Liver (tissue), 8 donors: ENCODE measurements at regions not wholly inside any gene's neighbourhood (a gene's known extent, or its start where the extent isn't known, plus 50 kb on each side); places are given as distances from the start of the nearest gene placed in this dataset.

Experiments used
- DNase-seq: peaks from one replicate; pipeline ENCODE4 v3.0.0-alpha.2; 2017; ENCODE audit warnings: low spot score
- H3K27ac ChIP-seq, 2 donors: one replicate each; pipeline ENCODE4 v1.7.0; 2013; ENCODE audit warnings: inconsistent platforms in 2 of 2, low read length in 2 of 2, control low read depth in 1 of 2, low read depth in 1 of 2, mild to moderate bottlenecking in 1 of 2
- H3K27me3 ChIP-seq, 4 donors: one replicate each; pipeline versions ENCODE4 v1.6.1 to v1.7.0; 2013; ENCODE audit warnings: low read length in 3 of 4, inconsistent platforms in 1 of 4, mild to moderate bottlenecking in 1 of 4, moderate library complexity in 1 of 4; ENCODE audit not compliant: control insufficient read depth in 4 of 4, insufficient read depth in 4 of 4
- H3K36me3 ChIP-seq, 4 donors: one replicate each; pipeline versions ENCODE4 v1.6.1 to v1.7.0; 2013; ENCODE audit warnings: low read length in 3 of 4, mild to moderate bottlenecking in 3 of 4, low read depth in 1 of 4, moderate library complexity in 1 of 4; ENCODE audit not compliant: control insufficient read depth in 4 of 4, insufficient read depth in 3 of 4
- H3K4me1 ChIP-seq, 4 donors: one replicate each; pipeline versions ENCODE4 v1.6.1 to v1.7.0; 2013; ENCODE audit warnings: low read length in 3 of 4, mild to moderate bottlenecking in 3 of 4, moderate library complexity in 1 of 4; ENCODE audit not compliant: control insufficient read depth in 4 of 4, insufficient read depth in 4 of 4
- H3K4me3 ChIP-seq, 3 donors: one replicate each; pipeline versions ENCODE4 v1.6.1 to v1.7.0; 2013; ENCODE audit warnings: low read length in 3 of 3, control low read depth in 1 of 3, low read depth in 1 of 3, mild to moderate bottlenecking in 1 of 3
- H3K9ac ChIP-seq, 2 donors: one replicate each; pipeline ENCODE4 v1.7.0; 2013; ENCODE audit warnings: low read length in 2 of 2, mild to moderate bottlenecking in 2 of 2, moderate library complexity in 2 of 2, control low read depth in 1 of 2, low read depth in 1 of 2
- H3K9me3 ChIP-seq, 4 donors: one replicate each; pipeline versions ENCODE4 v1.6.1 to v1.7.0; 2013; ENCODE audit warnings: low read length in 3 of 4; ENCODE audit not compliant: control insufficient read depth in 4 of 4
- CTCF ChIP-seq: fragments of 150-350 bp; IDR thresholded peaks from 2 replicates; pipeline ENCODE4 v1.5.1; 2017; ENCODE audit warnings: improper control_type of control experiment, low read depth, low read length; ENCODE audit not compliant: missing input control
- EGR1 ChIP-seq, 2 donors: IDR thresholded peaks; 2 replicates each; pipeline ENCODE4 v1.6.1; 2016 to 2018; ENCODE audit warnings: antibody characterized with exemption in 2 of 2, low read depth in 2 of 2
- FOXA1 ChIP-seq: IDR thresholded peaks from 2 replicates; pipeline ENCODE4 v1.6.1; 2016; ENCODE audit warnings: antibody characterized with exemption
- FOXA2 ChIP-seq: IDR thresholded peaks from 2 replicates; pipeline ENCODE4 v1.6.1; 2016; ENCODE audit warnings: antibody characterized with exemption
- GABPA ChIP-seq, 2 donors: IDR thresholded peaks in 1 of 2; conservative IDR thresholded peaks in 1 of 2; 2 replicates each; pipeline ENCODE4 v1.6.1; 2016; ENCODE audit warnings: antibody characterized with exemption in 2 of 2, mild to moderate bottlenecking in 1 of 2, moderate library complexity in 1 of 2
- HNF4A ChIP-seq, 2 donors: conservative IDR thresholded peaks; 2 replicates each; pipeline ENCODE4 v1.6.1; 2016; ENCODE audit warnings: antibody characterized with exemption in 2 of 2, mild to moderate bottlenecking in 2 of 2
- HNF4G ChIP-seq: IDR thresholded peaks from 2 replicates; pipeline ENCODE4 v1.6.1; 2016; ENCODE audit warnings: antibody characterized with exemption
- JUND ChIP-seq, 2 donors: IDR thresholded peaks; 2 replicates each; pipeline ENCODE4 v1.6.1; 2016; ENCODE audit warnings: antibody characterized with exemption in 2 of 2
- NR2F2 ChIP-seq: IDR thresholded peaks from 2 replicates; pipeline ENCODE4 v1.6.1; 2016; ENCODE audit warnings: antibody characterized with exemption
- RAD21 ChIP-seq, 2 donors: IDR thresholded peaks; 2 replicates each; pipeline ENCODE4 v1.6.1; 2016; ENCODE audit warnings: antibody characterized with exemption in 2 of 2, mild to moderate bottlenecking in 2 of 2
- RXRA ChIP-seq, 2 donors: IDR thresholded peaks; 2 replicates each; pipeline ENCODE4 v1.6.1; 2017 to 2018; ENCODE audit warnings: antibody characterized with exemption in 2 of 2, mild to moderate bottlenecking in 1 of 2
- SP1 ChIP-seq: IDR thresholded peaks from 2 replicates; pipeline ENCODE4 v1.6.1; 2018; ENCODE audit warnings: antibody characterized with exemption, mild to moderate bottlenecking
- TAF1 ChIP-seq: conservative IDR thresholded peaks from 2 replicates; pipeline ENCODE4 v1.6.1; 2016; ENCODE audit warnings: antibody characterized with exemption, mild to moderate bottlenecking
- YY1 ChIP-seq: IDR thresholded peaks from 2 replicates; pipeline ENCODE4 v1.6.1; 2016; ENCODE audit warnings: antibody characterized with exemption, mild to moderate bottlenecking
- ZBTB33 ChIP-seq: IDR thresholded peaks from 2 replicates; pipeline ENCODE4 v1.6.1; 2016; ENCODE audit warnings: antibody characterized with exemption
- WGBS: extraction: QIAGEN DNeasy Blood & Tissue Kit; methylation state at CpG from one replicate; pipeline ENCODE4 v1.1.7; 2013; 5-methylcytosine and 5-hydroxymethylcytosine counted together
- TF ChIP-seq, protein P1 (sequence below): IDR thresholded peaks from 2 replicates; pipeline ENCODE4 v1.6.1; 2016; ENCODE audit warnings: antibody characterized with exemption
- TF ChIP-seq, protein P2 (sequence below): IDR thresholded peaks from 2 replicates; pipeline ENCODE4 v1.6.1; 2016; ENCODE audit warnings: antibody characterized with exemption, mild to moderate bottlenecking
- TF ChIP-seq, protein P3 (sequence below): IDR thresholded peaks from 2 replicates; pipeline ENCODE4 v1.6.1; 2016; ENCODE audit warnings: antibody characterized with exemption
- donor health status: healthy.
- donor health status: healthy.
- donor health status: healthy.
- donor health status: healthy.
- donor health status: healthy.

- WGBS, result 54% methylated on average over 21 of the region's 21 CpGs
- Histone ChIP-seq H3K4me3 (no peak overlapping the region), H3K4me1 (peaks cover 6 to 25% (median 12%) of the 10 kb centered on the region in 4 donors), H3K9me3 (no peaks in the 10 kb centered on the region), H3K27ac (no peak overlapping the region), H3K36me3 (no peaks in the 10 kb centered on the region), H3K27me3 (no peaks in the 10 kb centered on the region), H3K9ac (no peak overlapping the region)
- TF ChIP-seq CTCF, result no peak
- no peak for TF ChIP-seq YY1
- TF ChIP-seq GABPA (IDR thresholded peaks at IDR 0.05 in 1 of 2, conservative IDR thresholded peaks at IDR 0.05 in 1 of 2), result peak in 1 of 2 donors; percentile 1
- TF ChIP-seq, protein P1, sequence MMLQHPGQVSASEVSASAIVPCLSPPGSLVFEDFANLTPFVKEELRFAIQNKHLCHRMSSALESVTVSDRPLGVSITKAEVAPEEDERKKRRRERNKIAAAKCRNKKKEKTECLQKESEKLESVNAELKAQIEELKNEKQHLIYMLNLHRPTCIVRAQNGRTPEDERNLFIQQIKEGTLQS, result no peak
- peak; percentile 74 for TF ChIP-seq SP1
- TF ChIP-seq HNF4G, result peak; percentile 99
- TF ChIP-seq, protein P2, sequence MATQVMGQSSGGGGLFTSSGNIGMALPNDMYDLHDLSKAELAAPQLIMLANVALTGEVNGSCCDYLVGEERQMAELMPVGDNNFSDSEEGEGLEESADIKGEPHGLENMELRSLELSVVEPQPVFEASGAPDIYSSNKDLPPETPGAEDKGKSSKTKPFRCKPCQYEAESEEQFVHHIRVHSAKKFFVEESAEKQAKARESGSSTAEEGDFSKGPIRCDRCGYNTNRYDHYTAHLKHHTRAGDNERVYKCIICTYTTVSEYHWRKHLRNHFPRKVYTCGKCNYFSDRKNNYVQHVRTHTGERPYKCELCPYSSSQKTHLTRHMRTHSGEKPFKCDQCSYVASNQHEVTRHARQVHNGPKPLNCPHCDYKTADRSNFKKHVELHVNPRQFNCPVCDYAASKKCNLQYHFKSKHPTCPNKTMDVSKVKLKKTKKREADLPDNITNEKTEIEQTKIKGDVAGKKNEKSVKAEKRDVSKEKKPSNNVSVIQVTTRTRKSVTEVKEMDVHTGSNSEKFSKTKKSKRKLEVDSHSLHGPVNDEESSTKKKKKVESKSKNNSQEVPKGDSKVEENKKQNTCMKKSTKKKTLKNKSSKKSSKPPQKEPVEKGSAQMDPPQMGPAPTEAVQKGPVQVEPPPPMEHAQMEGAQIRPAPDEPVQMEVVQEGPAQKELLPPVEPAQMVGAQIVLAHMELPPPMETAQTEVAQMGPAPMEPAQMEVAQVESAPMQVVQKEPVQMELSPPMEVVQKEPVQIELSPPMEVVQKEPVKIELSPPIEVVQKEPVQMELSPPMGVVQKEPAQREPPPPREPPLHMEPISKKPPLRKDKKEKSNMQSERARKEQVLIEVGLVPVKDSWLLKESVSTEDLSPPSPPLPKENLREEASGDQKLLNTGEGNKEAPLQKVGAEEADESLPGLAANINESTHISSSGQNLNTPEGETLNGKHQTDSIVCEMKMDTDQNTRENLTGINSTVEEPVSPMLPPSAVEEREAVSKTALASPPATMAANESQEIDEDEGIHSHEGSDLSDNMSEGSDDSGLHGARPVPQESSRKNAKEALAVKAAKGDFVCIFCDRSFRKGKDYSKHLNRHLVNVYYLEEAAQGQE, result no peak
- TF ChIP-seq JUND (IDR thresholded peaks at IDR 0.05), result peak in 1 of 2 donors; percentile 19
- TF ChIP-seq HNF4A (conservative IDR thresholded peaks at IDR 0.05), result peak; percentile 98 to 99
- TF ChIP-seq, protein P3, sequence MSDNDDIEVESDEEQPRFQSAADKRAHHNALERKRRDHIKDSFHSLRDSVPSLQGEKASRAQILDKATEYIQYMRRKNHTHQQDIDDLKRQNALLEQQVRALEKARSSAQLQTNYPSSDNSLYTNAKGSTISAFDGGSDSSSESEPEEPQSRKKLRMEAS, result no peak
- peak in 1 of 2 donors; percentile 13 for TF ChIP-seq EGR1 (IDR thresholded peaks at IDR 0.05; ENCODE audit: low read depth in 2 of 2)
- TF ChIP-seq TAF1, result no peak
- TF ChIP-seq FOXA1, result no peak
- no peak for TF ChIP-seq ZBTB33
- peak; percentile 7 for TF ChIP-seq FOXA2
- TF ChIP-seq RXRA (IDR thresholded peaks at IDR 0.05), result peak; percentile 83 to 89
- TF ChIP-seq NR2F2, result peak; percentile 86
- peak; percentile 10 to 55 for TF ChIP-seq RAD21 (IDR thresholded peaks at IDR 0.05)
- peak; percentile 46 for DNase-seq
These were observed 105.5 kb downstream of the CRYAA start for GRCh38 chr21:43274022-43274945.
